ENCODE measurements at regions not wholly inside any gene's neighbourhood (a gene's known extent, or its start where the extent isn't known, plus 50 kb on each side); places are given as distances from the start of the nearest gene placed in this dataset.

- DNase-seq: peak; percentile 3
These were observed 157.7 kb downstream of the GIPC2 start for GRCh38 chr1:78203410-78203982.

- no peak for DNase-seq
These were observed 164.4 kb downstream of the GIPC2 start for GRCh38 chr1:78210175-78210574.

- no peak for DNase-seq
These were observed 165.8 kb downstream of the GIPC2 start for GRCh38 chr1:78211483-78212092.

GRCh38 chr1:78214334-78214733, 168.6 kb downstream of the GIPC2 start:
- no peak for DNase-seq

- DNase-seq: no peak
These were observed 176.6 kb downstream of the GIPC2 start for GRCh38 chr1:78222225-78222959.

DNA sequence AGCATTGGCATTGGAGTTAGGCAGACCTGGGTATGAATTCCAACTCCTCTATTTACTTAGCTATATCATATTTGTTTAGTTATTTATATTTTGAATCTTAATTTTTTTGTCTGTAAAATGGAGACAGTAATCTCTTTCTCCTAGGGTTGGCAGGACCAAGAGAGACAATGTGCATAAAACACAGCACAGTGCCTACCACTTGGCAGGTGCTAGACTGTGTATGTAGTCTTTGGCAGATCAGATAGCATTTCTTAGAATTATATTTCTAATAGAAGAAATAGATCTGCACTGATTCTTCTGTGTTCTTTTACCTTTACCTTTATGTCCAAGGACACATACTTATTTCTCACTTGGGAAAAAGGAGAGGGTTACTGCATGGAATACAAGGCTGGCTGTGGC, 177.2 kb downstream of the GIPC2 start:
- DNase-seq: no peak

DNA sequence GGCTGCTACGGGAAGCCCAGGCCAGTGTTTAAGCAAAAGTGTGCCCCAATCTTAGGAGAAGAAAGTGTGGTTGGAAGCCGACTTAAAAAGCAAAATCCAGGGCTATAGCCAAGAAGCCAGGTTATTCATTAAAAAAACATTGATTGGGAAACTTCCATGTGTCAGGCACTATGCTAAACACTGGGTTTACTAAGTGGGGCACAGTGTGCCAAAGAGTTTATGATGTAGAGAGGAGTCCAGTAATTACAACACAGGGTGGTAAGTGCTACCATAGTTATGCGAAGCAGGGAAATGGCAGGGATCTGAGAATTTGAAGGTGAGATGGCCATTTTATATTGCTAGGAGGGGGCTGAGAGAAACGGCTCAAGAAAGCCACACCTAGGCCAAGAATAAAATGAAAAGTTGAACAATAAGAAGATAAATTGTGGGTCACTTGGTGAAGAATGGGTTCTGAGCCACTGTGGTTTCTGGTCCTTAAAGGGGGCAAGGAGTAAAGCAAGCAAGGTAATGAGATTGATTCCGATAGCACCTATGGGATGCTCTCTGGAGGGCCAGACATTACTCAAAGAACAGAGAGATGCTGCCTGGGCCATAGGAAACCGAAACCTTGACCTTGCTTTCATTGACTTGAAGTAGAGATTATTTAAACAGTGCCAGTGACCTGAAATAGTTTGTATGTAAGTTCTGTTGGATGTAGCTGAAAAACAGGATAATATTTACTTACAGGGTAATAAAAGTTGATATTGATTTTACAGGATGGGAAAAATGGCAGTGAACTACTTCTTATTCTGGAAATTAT, 177.8 kb downstream of the GIPC2 start:
- no peak for DNase-seq

- DNase-seq: no peak
These were observed 178.6 kb downstream of the GIPC2 start for GRCh38 chr1:78224246-78224785.

DNA sequence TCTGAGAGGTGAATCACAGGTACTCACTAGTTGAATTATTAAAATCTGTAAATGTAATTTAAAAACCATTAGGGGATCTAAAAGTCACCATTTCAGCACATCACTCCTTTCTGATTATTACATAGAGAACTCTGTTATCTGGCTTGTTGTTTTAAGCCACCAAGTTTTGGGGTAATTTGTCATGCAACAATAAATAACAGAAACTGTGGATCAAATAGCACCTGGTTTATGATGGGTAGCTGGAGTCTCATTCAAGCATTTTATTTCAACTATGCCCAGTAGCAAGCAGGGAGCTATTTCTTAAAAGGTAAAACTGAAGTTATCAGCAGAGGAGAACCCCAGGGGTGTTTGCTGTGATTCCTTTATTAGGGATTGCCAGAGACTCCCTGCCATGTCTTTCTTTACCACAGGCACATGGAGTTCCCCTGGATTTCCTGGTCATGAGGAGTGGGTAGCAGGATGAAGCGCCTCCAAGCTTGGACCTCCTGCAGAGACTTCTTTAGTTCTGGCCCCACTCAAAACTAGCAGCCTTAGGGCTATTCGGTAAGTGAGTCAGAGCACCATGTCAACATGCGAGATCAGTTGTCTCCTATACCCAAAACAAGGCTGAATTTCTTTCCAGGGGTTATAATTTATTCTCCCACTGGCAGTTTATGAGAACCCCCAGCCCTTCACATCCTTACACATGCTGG, 179.2 kb downstream of the GIPC2 start:
- DNase-seq: no peak

DNA sequence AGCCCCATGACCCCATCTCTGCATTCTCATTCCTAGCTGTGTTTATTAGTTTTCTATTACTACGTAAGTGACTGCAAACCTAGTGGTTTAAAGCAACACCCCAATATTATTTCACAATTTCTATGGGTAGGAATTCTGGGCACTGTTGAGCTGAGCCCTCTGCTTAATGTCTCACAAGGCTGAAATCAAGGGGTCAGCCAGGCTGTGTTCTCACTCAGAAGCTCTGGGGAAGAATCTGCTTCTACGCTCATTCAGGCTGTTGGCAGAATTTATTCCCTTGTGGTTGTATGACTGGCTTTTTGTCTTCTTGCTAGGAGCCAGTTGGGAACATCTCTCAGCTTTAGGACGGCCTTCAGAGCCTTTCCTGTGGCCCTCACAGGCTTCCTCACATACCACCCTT, 181.0 kb downstream of the GIPC2 start:
- no peak for DNase-seq

DNA sequence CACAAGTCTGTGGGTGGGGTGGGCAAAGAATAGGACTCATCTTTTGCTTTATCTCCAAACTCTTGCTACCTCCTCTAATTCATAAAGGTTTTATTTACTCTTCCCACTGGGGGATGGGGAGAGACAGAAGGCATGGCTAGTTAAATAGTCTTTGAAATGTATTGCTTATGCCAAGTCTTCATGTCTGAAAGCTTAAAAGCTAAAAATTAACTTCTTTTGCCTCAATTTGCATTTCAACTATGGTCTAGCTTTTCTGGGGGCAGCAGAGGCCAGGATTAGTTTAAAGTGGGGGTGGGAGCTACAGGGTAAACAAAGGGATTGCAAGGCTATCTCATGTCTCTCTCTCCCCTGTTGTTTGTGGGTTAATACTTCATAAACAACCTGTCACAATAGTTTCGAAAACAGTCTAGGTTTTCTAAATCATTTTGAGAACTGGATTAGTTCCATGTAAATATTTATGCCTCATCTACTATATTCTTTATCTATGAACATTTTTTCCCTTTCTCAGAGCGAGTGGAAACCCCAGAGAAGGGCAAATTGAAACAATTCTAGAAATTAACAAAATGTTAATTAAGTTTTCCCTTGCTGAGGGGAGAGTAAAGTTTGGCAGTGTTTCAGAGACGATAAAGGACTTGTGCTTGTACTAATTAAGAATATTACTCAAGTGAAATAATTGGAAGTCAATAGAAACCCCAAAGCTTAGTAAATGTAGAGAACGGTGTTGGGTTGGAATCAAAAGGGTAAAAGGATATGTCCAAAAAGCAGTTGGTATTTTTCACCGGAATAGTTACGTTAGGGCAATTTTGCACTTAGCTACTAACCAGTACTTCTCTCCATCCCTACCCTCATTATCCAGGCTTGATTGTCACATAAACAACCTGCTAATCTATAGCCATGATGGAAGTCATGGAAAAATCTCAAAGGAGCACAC, 182.2 kb downstream of the GIPC2 start:
- no peak for DNase-seq

- no peak for DNase-seq
These were observed 183.6 kb downstream of the GIPC2 start for GRCh38 chr1:78229344-78229743.

- no peak for DNase-seq
These were observed 185.7 kb downstream of the GIPC2 start for GRCh38 chr1:78231477-78231876.

GRCh38 chr1:78231894-78232293, 186.1 kb downstream of the GIPC2 start:
- DNase-seq: no peak

- DNase-seq: no peak
These were observed 186.9 kb downstream of the GIPC2 start for GRCh38 chr1:78232630-78233029.

- DNase-seq: peak; percentile 30
These were observed 188.7 kb downstream of the GIPC2 start for GRCh38 chr1:78234496-78234895.

DNA sequence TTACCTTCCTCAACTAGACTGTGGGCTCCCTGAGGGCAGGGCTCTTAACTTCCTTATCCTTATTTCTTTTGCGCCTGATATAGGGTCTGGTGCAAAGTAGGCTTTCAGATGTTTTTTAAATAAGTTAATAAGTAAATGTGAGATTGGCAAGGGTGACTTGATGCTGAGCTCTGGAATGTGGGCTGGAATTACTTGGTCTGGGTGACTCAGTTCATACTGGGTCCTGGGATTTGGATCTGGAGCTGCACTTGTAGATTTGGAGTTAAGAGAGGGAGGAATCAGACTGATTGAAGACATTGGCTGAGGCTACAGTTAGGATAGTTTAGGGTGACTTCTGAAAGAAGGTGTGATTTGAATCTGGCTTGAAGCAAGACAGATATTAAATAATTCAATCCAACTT, 190.9 kb downstream of the GIPC2 start:
- DNase-seq: no peak

DNA sequence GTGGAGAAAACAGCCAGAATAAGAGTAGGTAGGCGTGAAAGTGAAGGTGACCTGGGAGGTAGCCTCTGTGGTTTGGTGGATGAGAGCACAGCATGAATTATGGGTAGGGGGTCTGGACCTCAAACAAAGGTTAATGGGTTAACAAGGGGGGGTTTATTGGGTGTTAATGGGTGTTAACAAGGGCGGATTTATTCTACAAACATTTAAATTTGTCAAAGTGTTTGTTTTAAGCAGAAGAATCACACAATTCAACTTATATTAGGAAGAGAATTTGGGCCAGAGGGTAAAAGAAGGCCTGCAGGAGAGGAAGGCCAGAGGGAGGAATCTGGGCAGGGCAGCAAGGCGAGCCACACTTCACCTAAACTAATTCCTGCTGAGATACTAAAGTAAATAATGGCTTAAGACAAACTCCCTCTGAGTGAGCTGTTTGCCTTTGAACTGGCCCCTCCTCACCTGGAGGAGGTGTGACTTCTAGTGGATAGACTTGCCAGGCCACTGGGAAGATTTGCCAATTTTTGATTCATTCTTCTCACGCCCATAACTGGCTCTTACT, 191.7 kb downstream of the GIPC2 start:
- no peak for DNase-seq

DNA sequence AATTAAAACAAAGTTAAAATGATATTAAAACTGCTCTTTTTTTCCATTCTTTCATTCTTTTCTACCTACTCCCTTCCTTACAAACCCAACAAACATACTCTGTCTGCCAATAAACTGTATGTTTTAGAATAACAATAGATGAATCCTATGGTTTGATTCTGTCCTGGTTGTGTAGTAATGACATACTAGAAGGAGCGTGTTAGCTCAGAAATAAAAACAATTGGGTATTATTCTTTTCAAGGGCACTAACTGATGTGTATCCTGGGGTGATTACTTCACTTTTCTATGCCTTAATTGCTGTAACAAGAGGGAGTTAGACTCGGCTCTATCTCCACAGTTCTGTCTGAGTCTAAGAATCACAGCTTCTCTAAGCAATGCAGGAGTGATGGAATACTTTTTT, 194.4 kb downstream of the GIPC2 start:
- DNase-seq: no peak

- DNase-seq: no peak
These were observed 195.0 kb downstream of the GIPC2 start for GRCh38 chr1:78240755-78241154.

DNA sequence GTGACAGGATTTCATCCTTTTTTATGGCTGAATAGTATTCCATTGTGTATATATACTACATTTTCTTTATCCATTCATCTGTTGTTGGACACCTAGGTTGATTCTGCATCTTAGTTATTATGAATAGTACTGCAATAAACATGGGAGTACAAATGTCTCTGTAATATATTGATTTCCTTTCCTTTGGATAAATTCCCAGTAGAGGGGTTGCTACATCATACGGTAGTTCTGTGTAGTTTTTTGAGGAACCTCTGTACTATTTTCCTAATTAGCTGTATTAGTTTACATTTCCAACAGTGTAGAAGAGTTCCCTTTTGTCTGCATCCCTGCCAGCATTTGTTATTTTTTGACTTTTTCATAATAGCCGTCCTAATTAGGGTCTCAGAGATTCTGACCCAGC, 201.3 kb downstream of the GIPC2 start:
- DNase-seq: no peak

All from NCI-H1105 (cell line).